ENCODE measurements at regions not wholly inside any gene's neighbourhood (a gene's known extent, or its start where the extent isn't known, plus 50 kb on each side); places are given as distances from the start of the nearest gene placed in this dataset.
A peak's percentile ranks its signal among the peaks of the same experiment; 100 is the strongest.

DNA sequence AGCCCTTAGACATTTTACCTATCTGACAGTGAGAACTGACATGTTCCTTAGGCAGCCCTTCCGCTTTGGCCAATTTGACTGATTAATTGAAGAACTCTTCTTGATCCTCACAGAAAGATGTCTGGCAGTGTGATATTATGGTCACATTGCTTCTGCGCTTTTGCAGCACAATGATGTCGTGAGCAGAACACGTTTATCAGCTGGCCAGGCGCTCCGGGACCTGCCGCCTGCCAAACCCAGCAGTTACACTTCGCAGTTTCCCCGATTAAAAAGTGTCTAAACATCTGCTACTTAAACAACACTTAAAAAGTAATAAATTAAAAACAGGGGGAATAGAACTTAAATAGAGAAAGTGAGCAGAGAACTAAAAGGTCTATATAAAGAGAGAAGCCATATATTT lies 103.5 kb upstream of the ETS2 start:
- no peak for DNase-seq (ENCODE audit: low spot score)

DNA sequence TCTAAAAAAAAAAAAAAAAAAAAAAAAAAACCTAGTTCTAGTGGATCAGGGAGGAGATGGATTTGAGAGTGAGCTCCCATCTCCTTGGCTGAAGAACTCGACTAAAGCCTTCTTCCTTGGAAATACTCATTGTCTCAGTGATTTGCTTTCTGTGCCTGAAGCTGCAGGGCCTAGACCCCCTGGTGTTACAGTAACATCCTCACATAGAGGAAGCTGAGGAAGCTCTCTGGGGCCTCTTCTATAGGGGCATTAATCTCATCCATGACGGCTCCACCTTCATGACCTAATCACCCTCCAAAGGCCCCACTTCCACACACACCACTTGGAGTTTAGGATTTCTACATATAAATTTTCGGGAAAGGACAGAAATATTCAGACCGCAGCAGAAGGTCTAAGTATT lies 95.9 kb upstream of the ETS2 start:
- no peak for DNase-seq (ENCODE audit: low spot score)

DNA sequence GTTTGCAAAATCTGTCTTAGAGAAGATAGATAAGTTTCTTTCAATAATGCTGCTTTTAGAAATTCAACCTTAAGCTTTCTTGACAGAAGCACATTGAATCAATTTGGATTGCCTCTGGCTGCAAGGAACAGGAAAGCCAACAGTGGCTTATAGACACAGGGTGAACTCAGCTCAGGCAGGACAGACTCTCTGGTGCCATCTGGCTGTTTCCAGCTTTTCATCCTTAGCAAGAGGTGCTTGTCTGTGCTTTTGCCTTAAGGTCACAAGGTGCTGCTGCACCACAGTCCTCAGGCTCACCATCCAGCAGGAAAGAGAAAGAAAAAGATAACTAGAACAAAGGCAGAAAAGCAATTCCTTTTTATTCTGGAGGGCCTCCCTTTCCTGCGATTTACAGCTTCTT lies 93.7 kb upstream of the ETS2 start:
- peak; percentile 71 for DNase-seq (ENCODE audit: low spot score)

DNA sequence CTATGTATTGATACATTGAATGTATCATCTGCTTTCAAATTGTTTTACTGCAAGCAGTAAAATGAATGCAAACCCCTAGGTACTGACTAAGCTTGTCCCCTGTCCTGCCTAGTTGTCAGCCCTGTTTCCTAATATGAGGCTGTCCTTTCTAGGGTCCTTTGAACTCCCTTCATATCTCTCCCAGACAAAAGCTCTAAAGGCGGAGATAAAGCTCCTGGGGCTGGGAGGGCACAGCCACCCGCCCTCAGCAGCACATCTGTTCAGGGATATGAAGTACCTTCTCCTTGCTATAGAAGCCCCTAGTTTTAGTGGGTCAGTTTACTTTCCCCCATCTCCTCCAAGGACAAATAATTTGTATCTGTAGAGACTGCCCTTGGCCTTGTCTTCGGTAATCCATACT lies 93.1 kb upstream of the ETS2 start:
- no peak for DNase-seq (ENCODE audit: low spot score)

DNA sequence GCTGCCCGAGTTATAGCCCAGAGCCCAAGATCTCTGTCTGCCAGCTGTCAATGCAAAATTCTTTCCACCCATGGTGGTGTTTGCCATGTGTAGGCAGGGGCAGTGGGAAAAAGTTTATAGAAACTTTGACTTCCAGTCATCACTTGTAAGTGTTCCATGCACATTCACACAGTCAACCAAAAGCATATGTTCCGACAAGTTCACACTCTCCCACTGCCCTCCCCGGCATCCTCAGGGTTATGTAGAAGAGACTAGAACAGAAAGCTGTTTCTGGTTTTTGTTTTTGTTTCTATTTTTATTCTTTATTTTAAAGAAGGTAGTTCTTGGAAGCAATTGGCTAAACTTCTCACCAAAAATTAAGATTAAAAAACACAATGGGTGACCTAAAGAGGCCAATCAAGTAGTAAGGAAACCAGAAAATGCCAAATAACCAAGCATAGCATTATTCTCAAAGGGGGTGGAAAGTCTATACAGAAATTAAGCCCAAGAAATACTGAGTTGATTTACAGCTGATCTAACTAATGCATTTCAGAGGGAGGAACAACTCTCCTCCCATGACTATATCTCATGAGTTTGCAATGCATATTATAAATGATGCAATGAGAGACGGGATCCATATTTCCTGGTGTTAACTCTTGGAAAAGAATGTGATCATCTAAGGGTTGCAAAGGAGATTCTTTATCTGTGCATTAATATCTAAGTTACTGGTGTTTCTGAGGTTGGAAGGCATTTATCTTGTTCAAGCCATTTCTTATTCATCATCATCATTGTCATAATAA lies 91.5 kb upstream of the ETS2 start:
- DNase-seq (ENCODE audit: low spot score): no peak

DNA sequence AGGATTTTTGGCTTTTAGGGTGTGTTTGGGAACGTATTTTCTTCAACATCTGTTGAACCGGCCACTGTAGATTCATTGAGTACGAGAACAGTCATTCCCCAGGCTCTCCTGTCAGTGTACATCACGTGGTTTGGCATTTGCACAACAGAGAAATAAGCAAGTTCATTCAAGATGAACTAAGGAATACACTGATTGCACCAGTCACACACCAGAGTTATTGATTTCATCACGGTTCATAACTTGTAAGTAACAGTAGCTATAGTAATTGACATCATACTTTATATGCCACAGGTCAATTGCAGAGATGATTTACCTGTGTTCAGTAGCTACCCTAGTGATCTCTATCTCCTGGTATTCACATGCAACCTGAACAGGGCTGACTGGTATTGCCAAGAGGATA lies 90.7 kb upstream of the ETS2 start:
- no peak for DNase-seq (ENCODE audit: low spot score)

DNA sequence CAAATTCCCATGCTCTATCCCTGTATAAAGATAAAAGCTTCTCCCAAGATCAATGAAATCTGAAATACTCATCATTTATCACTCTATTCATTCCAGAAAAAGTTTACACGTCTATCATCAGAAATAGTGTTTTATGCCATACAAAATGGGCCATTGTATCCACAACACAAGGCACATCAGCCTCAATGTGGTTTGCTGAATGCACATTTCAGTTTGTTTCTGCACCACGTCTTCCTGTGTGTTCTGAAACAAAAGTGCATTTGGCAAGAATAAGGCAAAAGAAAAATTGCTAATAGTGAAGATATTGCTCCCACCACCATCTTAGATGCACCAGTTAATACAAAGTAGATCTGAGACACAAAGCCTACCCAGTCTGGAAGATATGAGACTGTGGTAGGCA lies 89.6 kb upstream of the ETS2 start:
- no peak for DNase-seq (ENCODE audit: low spot score)

DNA sequence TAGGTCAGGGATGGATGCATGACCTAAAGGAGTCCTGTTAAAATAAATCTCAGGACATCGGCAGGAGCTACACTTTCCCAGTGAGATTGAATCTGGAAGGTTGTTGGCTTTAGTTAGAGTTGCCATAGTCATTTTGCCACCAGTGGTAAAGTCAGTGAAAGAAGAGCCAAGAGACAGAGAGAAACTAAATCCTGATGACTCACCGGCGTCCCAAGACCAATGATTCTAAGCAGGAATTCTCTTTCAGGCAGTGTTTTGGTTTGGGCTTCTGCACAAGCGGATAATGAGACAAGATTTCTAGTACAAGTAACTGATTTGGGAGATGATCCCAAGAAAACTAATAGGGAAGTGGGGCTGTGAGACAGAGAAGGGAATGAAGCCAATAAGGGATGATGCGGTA lies 88.8 kb upstream of the ETS2 start:
- no peak for DNase-seq (ENCODE audit: low spot score)

DNA sequence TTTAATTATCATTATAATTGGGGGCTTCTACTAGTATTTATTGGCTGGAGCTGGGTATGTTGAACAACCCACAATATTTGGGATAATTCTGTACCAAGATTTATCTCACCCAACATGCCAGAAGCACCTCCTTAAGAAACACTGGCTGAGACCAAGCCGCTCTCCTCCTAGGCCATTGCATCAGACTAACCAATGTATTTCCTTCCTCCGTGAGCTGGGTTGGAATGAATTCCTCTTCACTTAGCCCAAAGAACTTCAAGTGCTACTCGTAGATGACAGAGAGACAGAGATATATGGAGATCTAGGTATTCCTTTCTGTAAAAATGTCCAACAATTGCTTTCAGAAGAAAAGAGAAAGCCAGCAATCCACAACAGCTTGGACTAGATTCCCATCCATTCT lies 87.2 kb upstream of the ETS2 start:
- no peak for DNase-seq (ENCODE audit: low spot score)

DNA sequence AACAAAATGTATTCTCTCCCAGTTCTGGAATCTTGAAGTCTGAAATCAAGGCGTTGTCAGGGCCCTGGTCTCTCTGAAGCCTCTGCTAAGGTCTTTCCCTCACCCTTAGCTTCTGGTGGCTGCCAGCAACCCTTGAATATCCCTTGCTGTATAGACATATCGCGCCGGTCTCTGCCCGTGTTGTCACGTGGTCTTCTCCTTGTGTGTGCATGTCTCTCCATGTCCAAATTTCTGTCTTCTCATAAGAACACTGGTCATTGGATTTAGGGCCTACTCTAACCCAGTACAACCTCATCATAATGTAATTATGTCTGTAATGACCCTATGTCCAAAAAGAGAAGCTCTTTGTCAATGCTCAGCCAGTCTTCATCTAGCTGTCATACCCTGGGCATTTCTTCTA lies 85.7 kb upstream of the ETS2 start:
- DNase-seq (ENCODE audit: low spot score): no peak

DNA sequence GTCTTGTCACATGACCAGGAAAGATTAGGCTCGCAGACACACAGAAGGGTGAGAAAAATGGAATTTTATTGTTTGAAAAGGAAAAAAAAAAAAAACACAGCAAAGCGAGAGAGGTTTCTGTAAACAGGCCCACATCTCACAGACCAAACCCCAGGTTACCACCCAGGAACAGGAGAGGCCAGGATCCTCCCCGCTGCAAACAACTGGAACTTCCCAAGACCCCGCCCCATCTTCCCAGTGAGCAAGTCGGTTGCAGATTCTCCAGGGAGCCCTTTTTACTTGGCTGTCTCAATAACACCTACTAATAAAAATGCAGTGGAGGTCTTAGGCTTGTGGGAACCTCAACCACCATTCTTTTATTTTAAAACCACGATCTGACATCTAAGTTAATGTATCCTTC lies 84.7 kb upstream of the ETS2 start:
- no peak for DNase-seq (ENCODE audit: low spot score)

DNA sequence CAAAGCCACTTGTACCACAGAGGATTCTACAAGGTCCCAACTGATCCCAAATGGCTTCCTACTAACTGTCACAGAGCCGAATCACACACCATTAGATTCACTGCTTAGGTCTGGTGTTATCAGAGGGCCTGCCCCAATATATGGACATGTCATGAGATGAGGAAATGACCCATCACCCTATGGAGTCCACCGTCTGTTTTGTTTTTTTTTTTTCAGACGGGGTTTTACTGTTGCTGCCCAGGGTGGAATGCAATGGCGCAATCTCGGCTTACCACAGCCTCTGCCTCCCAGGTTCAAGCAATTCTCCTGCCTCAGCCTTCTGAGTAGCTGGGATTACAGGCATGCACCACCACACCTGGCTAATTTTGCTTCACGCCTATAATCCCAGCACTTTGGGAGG lies 83.8 kb upstream of the ETS2 start:
- DNase-seq (ENCODE audit: low spot score): no peak

DNA sequence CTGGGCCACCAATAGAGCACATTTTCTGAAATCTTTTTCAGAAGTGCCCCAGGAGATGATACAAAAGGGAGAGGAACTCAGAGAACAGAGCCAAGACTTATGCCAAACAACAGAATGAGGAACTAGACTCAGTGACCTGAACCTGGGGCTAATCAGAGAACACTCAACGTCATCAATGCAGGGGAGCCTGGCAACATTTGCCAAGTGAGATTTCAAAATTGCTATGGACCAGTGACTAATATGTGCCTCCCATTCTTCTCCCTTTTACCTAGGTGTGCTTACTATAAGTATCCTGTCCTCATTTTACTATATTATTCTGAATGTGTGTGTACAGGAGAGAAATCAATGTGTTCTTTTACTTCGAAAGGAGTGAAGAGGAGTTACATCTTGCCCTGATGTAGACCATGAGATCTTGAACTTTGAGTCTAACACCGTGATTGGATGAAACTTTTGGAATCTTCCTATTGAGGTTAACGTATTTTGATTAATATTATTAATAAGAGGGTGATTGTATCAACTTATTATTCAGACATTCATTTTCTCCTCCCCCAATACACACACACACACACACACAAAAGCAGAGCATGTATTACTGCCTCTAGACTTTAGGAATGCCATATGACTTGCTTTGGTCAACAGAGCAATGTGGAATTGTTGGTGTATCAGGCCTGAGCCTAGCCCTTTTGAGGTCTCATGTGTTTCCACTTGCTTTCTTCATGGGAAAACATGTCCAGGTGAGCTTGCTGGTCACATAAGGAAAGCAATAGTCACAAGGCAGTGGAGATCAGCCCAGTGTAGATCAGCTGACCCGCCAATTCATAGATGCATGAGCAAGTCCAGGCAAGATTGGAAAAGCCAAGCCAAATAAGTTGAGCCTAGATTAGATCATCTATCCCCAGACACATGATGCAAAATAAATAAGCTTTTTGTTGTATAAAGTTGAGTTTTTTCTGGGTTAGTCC lies 80.3 kb upstream of the ETS2 start:
- DNase-seq (ENCODE audit: low spot score): no peak

DNA sequence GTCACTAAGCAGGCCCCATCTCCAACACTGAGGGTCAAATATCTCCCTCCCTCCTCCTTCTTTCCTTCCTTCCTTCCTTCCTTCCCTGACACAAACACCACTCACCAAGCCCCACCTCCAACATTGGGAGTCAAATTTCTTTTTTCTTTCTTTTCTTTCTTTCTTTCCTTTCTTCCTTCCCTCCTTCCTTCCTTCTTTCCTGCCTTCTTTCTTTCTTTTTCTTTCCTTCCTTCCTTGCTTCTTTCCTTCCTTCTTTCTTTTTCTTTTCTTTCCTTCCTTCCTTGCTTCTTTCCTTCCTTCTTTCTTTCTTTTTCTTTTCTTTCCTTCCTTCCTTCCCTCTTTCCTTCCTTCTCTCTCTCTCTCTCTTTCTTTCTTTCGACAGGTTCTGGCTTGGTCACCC lies 79.2 kb upstream of the ETS2 start:
- no peak for DNase-seq (ENCODE audit: low spot score)

DNA sequence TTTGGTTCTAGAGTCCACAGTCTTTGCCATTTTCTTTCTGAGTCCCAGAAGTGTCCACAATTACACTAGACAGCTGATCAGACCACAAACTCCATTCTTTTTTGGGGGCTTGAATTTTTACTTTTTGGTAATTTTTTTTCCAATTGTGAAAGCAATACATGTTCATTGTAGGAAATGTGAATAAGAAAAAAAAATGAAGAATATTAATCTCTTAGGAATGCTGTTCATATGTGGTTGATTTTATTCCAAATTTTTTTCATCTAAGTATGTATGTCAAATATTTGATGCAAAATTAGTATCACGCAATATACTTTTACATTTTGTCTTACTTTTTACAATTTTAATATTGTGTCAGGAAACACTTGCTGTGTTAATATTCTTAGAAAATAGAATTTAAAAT lies 76.4 kb upstream of the ETS2 start:
- DNase-seq (ENCODE audit: low spot score): no peak

DNA sequence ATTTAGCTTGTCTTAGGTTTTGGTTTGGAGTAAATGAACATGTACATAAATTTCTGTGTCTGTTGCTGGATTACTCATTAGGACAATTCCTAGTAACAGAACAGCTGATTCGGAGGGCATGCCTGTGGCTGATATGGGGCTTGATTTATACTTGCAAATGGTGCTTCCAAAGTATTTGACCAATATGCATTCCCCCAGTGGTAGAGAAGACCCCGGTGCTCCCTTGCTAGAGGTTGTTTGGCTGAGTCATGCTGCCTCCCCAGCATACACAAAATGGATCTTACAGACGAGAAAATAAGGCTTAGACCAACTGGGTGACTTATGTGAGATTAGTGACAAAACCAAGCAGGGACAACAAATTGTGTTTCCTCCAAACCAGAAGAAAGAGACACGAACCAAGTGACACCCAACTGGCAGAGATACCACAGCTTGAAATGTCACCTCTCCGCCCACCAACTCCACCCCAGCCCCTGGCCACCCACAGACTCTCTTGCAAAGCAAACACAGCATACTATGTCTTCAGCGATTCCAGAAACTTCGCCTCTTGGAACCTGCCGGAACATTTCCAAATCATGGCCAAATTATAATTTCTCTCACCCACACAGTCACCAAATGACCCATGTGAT lies 75.9 kb upstream of the ETS2 start:
- no peak for DNase-seq (ENCODE audit: low spot score)

DNA sequence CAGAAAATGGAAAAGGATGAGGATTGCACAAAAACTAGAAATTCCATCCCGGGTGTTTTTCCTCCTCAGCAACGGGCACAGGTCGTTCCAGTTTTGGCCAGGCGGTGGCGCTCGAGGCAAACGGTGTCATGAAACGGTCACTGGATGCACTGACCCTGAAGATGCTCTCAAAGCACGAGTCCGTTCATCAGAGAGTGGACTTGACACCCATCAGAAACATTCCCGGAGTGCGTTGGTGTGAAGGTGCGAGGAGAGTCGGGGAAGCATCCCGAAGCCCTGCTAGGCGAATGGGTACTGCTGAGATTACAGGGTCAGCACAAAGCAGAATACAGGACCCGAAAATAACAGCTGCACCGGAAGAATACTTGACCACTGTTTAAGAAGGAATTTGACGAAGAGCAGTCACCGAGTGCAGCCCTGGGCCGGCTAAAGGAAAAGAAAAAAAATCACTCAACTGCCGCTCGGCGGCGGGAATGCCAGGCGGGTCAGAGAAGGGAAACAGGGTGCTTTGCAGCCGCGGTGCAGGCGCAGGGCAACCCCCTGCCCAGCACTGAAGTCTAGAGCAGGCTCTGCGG lies 71.7 kb upstream of the ETS2 start:
- peak; percentile 80 for DNase-seq (ENCODE audit: low spot score)

DNA sequence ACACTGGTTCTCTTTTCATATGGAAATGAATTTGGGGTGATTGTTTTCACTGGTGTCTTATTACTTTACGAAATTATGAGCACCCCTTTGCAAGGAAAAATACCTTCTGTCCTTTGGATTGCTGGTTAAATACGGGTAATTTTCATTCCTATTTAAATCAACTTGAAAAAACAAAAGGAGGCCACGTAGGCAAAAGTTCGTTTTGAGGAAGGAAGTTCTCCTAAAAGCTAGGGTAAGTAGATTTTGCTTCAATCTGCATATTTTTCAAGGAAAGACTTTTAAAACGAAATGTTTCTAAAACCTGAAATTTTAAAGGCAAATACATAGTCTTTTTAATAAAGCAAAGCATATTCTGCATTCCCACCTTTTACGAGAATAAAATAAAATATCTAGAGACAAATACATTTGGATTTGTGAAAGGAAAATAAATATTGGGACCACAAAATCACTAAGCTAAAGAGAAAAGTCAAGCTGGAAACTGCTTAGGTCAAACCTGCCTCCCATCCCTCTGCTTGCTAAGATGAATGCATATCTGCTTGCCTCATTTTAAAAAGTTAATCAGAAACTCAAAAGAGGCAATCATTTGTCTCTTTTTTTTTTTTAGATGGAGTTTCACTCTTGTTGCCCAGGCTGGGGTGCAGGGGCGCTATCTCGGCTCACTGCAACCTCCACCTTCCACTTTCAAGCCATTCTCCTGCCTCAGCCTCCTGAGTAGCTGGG lies 70.9 kb upstream of the ETS2 start:
- no peak for DNase-seq (ENCODE audit: low spot score)

DNA sequence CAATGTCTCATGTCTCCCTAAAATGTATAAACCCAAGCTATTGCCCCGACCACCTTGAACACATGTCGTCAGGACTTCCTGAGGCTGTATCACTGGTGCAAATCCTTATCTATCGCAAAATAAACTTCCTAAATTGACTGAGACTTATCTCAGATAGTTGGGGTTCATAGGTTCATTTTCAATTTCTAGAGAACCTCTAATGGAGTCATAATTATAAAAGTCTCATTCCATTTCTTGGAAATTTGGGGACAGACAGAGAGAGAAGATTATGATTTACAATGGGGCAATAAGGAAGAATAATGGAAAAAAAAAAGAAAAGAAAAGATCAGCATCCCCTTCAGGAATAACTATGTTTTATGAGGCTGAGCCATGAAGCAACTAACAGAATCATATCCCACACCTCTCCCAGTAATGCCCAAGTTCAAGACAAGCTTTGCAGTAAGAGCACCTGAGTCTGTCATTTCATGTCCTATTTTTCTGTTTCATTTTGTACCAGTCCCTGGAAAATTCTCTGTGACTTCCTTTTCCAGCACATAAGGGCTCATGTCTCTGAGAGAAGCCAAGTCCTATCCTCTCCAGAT lies 70.0 kb upstream of the ETS2 start:
- no peak for DNase-seq (ENCODE audit: low spot score)

DNA sequence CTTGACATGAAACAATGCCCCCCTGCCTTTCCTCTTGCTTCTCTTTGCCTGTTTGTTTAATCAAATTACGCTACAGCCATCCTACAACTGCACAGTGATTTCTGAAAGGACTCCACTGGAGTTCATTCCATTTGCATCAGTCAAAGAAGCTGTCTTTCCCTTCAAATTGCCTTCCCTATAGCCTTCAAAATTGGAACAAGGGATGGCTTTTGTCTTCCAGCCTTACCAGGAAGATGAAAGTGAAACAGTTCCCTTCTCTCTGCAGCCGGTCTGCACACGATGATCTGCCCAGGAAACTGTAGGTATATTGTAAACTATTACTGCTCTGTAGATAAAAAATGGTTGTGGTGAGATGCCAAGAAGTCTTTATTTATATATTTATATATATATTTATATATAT lies 65.6 kb upstream of the ETS2 start:
- no peak for DNase-seq (ENCODE audit: low spot score)

DNA sequence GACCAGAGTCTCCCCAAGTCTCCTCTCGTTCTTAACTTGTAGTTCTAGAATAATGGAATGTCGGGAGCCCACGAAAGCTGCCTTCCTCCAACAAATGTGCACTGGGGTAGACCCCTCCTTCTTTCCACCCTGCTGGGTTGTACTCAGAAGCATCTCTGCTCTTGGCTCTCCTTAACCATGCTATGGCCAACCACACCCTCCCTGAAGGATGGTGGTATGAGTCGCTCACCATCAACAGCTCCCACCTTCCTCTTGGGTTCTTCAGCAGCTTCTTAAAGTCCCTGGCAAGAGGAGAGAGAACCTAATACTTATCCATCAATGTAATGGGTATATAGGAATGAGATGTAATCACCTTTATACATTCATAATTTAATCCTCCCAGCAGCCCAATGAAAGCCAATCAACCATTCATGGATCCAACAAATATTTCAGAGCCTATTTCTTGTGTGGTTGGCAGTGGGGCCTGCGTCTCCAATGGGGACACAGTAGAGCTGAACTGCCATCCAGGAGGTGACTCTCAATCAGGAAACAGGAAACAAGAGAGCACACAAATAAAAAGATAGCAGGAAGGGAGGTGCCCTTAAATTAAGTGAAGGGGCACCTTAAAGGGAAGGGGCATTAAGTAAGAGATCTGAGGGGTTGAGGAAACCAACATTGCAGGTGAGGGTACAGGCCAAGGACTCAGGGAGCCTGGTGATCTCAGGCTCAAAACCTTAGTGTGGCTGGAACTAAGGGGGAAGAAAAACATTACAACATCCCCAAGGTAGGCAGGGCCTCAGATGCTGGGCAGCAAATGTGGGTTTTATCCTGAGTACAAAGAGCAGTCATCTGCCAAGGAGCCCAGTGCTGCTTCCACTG lies 64.4 kb upstream of the ETS2 start:
- DNase-seq (ENCODE audit: low spot score): no peak

All from SW480 (cell line).